ENCODE measurements at regions not wholly inside any gene's neighbourhood (a gene's known extent, or its start where the extent isn't known, plus 50 kb on each side); places are given as distances from the start of the nearest gene placed in this dataset.

DNA sequence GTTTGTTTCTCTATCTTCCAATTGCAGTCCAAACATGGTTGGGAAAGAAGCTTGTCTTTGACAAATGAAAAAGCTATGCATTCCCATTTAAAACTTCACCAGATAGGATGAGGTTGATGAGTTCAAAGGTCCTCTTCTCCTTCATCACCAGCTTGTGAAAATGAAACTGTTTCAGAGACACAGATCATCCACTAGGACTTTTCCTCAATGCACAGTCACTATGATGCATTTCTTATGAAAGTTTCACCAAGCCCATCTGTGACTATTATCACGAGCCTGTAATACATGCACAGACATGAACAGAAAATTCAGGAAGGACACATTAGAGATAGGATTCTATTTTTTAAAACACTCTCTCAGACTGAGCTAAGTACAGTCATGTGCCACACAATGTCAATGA, 644.4 kb downstream of the PLCL1 start:
- TF ChIP-seq POLR2AphosphoS5 (IDR thresholded peaks at IDR 0.05; ENCODE audit: borderline replicate concordance, low read depth, low read length) (no peak), EZH2 (IDR thresholded peaks at IDR 0.05) (no peak), FOXP2 (optimal IDR thresholded peaks at IDR 0.05; ENCODE audit: control extremely low read depth, extremely low read length, insufficient read depth) (no peak)
